Keratinocyte (primary cell): ENCODE measurements at regions not wholly inside any gene's neighbourhood (a gene's known extent, or its start where the extent isn't known, plus 50 kb on each side); places are given as distances from the start of the nearest gene placed in this dataset.

Source experiments
- DNase-seq: peaks from one replicate; pipeline ENCODE4 v3.0.0-alpha.2; 2011; ENCODE audit warnings: low read depth, missing footprints, low spot score
- FAIRE-seq: peaks from 2 replicates; lab custom pipeline; 2011; peaks lifted over from hg19 to GRCh38; lab: Jason Lieb, UNC
- H2AFZ ChIP-seq: 2 replicates; pipeline ENCODE4 v1.6.0; 2012; ENCODE audit warnings: low read length, control low read depth, inconsistent platforms; ENCODE audit not compliant: control insufficient read depth
- H3K27ac ChIP-seq: 2 replicates; pipeline ENCODE4 v1.5.1; 2011; ENCODE audit warnings: low read length; ENCODE audit not compliant: control insufficient read depth, insufficient read depth
- H3K27me3 ChIP-seq: 3 replicates; pipeline ENCODE4 v1.6.0; 2011; ENCODE audit warnings: low read length; ENCODE audit not compliant: control insufficient read depth, insufficient read depth; ENCODE audit errors: extremely low read depth
- H3K36me3 ChIP-seq, 2 experiments: 2 replicates in 1 of 2; 3 replicates in 1 of 2; pipeline ENCODE4 v1.5.1; 2011; ENCODE audit warnings: low read length in 2 of 2, mild to moderate bottlenecking in 1 of 2; ENCODE audit not compliant: control insufficient read depth in 2 of 2, insufficient read depth in 2 of 2; ENCODE audit errors: extremely low read depth in 1 of 2
- H3K4me1 ChIP-seq: 3 replicates; pipeline ENCODE4 v1.5.1; 2011; ENCODE audit warnings: low read length; ENCODE audit not compliant: control insufficient read depth, insufficient read depth; ENCODE audit errors: extremely low read depth
- H3K4me2 ChIP-seq: 3 replicates; pipeline ENCODE4 v1.6.0; 2011; ENCODE audit warnings: low read depth, low read length; ENCODE audit not compliant: control insufficient read depth, insufficient read depth; ENCODE audit errors: extremely low read depth
- H3K4me3 ChIP-seq, 3 experiments: fragments of 200-600 bp in 1 of 3; sonication (generic) in 1 of 3; 2 replicates in 2 of 3; 3 replicates in 1 of 3; pipeline ENCODE4 v1.5.1; 2011 to 2016; ENCODE audit warnings: low read length in 3 of 3, mild to moderate bottlenecking in 3 of 3, control low read depth in 2 of 3, inconsistent platforms in 1 of 3, low read depth in 1 of 3, mixed read lengths in 1 of 3, mixed run types in 1 of 3, moderate library complexity in 1 of 3; ENCODE audit not compliant: control insufficient read depth in 2 of 3, insufficient read depth in 2 of 3; ENCODE audit errors: extremely low read depth in 1 of 3
- H3K79me2 ChIP-seq: 2 replicates; pipeline ENCODE4 v1.6.0; 2012; ENCODE audit warnings: low read length; ENCODE audit not compliant: control insufficient read depth, insufficient read depth
- H3K9ac ChIP-seq: 3 replicates; pipeline ENCODE4 v1.6.0; 2011; ENCODE audit warnings: low read length; ENCODE audit not compliant: control insufficient read depth, insufficient read depth; ENCODE audit errors: extremely low read depth
- H3K9me1 ChIP-seq: 3 replicates; pipeline ENCODE4 v1.6.0; 2011; ENCODE audit warnings: low read length; ENCODE audit not compliant: control insufficient read depth, insufficient read depth; ENCODE audit errors: extremely low read depth
- H3K9me3 ChIP-seq: 2 replicates; pipeline ENCODE4 v1.5.1; 2012; ENCODE audit warnings: low read depth, low read length; ENCODE audit not compliant: control insufficient read depth
- H4K20me1 ChIP-seq: 3 replicates; pipeline ENCODE4 v1.6.0; 2011; ENCODE audit warnings: low read length; ENCODE audit not compliant: control insufficient read depth, insufficient read depth; ENCODE audit errors: extremely low read depth
- EZH2 ChIP-seq: IDR thresholded peaks from one replicate; pipeline ENCODE4 v1.6.1; 2012; ENCODE audit warnings: inconsistent platforms, mild to moderate bottlenecking, low read length, moderate library complexity
- dilution Hi-C: fragments of 300-500 bp; cut with MboI; formaldehyde crosslinking; loops from one replicate; pipeline ENCODE4 v1.7.0; 2020; ENCODE audit warnings: low sequenced_read_pairs; ENCODE audit not compliant: extremely low pct_ligation_motif_present
- TF ChIP-seq, protein P1 (sequence below), 3 experiments: IDR thresholded peaks in 1 of 3; conservative IDR thresholded peaks in 1 of 3; optimal IDR thresholded peaks in 1 of 3; 2 replicates in 2 of 3; 3 replicates in 1 of 3; pipeline versions ENCODE3 to v1.5.1; 2011; ENCODE audit warnings: low read length in 3 of 3, mild to moderate bottlenecking in 3 of 3, moderate library complexity in 2 of 3, control low read depth in 1 of 3, inconsistent platforms in 1 of 3; ENCODE audit not compliant: insufficient read depth in 2 of 3; ENCODE audit errors: extremely low read depth in 1 of 3

DNA sequence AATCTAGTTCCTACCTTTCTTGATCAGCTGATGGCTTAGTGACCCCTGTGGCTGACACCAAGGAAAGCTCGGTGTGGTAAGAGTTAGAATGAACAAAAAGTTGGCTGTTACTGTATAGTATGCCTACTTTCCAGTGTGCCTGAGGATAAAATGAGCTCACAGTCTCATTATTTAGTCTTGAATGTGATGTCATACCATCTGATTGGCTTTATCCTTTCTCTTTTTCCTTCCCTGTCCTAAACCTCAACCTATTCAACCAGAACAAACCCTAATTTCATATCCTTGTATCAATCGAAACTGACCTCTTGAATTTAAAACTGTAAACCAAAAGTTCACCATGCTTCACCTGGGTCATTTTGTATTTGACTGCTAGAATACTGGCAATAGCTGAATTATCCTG is 156.4 kb downstream of the PPARGC1A start:
- Histone ChIP-seq H3K9me3 (no peaks in the 10 kb centered on the region), H3K9ac (no peak overlapping the region), H3K36me3 (no peaks in the 10 kb centered on the region), H3K4me2 (no peak overlapping the region), H2AFZ (no peak overlapping the region), H3K27me3 (no peaks in the 10 kb centered on the region), H3K4me1 (peaks cover 9% of the 10 kb centered on the region), H4K20me1 (no peaks in the 10 kb centered on the region), H3K79me2 (no peaks in the 10 kb centered on the region), H3K27ac (no peak overlapping the region), H3K4me3 (no peak overlapping the region), H3K9me1 (no peaks in the 10 kb centered on the region)
- no peak for TF ChIP-seq EZH2
- FAIRE-seq (no peak), DNase-seq (no peak)
- dilution Hi-C loops = no loop called here

DNA sequence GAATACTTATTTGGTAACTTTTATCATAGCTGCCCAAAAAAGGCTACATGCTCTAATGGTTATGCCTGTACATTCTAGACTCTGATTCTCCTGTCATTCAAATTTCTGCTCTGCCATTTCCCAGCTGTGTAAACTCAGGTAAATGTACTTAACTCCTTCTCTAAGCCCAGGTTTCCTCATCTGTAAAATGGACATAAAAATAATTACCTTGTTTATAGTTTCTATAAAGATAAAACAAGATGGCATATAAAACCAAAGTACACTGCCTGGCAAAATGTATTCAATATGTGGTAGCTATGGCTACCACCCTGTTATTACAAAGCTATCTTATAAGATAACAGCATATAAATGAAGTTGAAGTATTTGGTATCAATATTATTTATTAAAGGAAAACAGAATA is 158.8 kb downstream of the PPARGC1A start:
- Histone ChIP-seq H3K27me3 (no peaks in the 10 kb centered on the region), H3K4me1 (peaks cover 13% of the 10 kb centered on the region), H4K20me1 (no peaks in the 10 kb centered on the region), H3K9ac (no peak overlapping the region), H2AFZ (no peak overlapping the region), H3K4me2 (no peak overlapping the region), H3K27ac (no peak overlapping the region), H3K79me2 (no peaks in the 10 kb centered on the region), H3K9me1 (no peaks in the 10 kb centered on the region), H3K4me3 (no peak overlapping the region), H3K9me3 (no peaks in the 10 kb centered on the region), H3K36me3 (no peaks in the 10 kb centered on the region)
- no peak for FAIRE-seq
- dilution Hi-C loops = no loop called here
- DNase-seq = no peak
- TF ChIP-seq, protein P1, sequence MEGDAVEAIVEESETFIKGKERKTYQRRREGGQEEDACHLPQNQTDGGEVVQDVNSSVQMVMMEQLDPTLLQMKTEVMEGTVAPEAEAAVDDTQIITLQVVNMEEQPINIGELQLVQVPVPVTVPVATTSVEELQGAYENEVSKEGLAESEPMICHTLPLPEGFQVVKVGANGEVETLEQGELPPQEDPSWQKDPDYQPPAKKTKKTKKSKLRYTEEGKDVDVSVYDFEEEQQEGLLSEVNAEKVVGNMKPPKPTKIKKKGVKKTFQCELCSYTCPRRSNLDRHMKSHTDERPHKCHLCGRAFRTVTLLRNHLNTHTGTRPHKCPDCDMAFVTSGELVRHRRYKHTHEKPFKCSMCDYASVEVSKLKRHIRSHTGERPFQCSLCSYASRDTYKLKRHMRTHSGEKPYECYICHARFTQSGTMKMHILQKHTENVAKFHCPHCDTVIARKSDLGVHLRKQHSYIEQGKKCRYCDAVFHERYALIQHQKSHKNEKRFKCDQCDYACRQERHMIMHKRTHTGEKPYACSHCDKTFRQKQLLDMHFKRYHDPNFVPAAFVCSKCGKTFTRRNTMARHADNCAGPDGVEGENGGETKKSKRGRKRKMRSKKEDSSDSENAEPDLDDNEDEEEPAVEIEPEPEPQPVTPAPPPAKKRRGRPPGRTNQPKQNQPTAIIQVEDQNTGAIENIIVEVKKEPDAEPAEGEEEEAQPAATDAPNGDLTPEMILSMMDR (optimal IDR thresholded peaks at IDR 0.05 in 1 of 3, IDR thresholded peaks at IDR 0.05 in 1 of 3, conservative IDR thresholded peaks at IDR 0.05 in 1 of 3; ENCODE audit: extremely low read depth in 1 of 3, insufficient read depth in 2 of 3, low read length in 3 of 3) = no peak
- TF ChIP-seq EZH2 = no peak

DNA sequence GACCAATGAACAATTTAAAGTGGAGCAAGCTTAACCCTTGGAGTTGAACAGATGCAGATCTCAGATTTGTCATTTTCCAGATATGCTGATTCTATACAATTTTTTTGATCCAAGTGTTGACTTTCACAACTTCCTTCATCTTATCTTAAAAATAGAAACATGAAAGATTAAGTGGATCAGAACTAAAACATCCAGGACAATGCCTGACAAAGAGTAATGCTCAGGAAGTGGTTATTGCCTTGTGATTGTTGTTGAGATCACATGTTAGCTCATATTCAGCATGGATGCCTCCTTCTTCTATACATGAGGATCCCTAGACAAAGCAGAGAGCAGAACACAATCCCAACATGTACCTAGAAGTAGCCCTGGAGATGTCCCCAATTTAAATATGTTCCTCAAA is 160.9 kb downstream of the PPARGC1A start:
- H3K36me3 ChIP-seq = no peaks in the 10 kb centered on the region
- H4K20me1 ChIP-seq = no peaks in the 10 kb centered on the region
- H3K27me3 ChIP-seq = no peaks in the 10 kb centered on the region
- dilution Hi-C loops = no loop called here
- H3K4me2 ChIP-seq = peak overlapping the region; percentile 6
- H3K4me1 ChIP-seq = peaks cover 13% of the 10 kb centered on the region
- FAIRE-seq = peak; percentile 91
- H3K4me3 ChIP-seq = no peak overlapping the region
- H3K9me1 ChIP-seq = no peaks in the 10 kb centered on the region
- H2AFZ ChIP-seq = peak overlapping the region; percentile 62
- TF ChIP-seq, protein P1 (optimal IDR thresholded peaks at IDR 0.05 in 1 of 3, IDR thresholded peaks at IDR 0.05 in 1 of 3, conservative IDR thresholded peaks at IDR 0.05 in 1 of 3; ENCODE audit: extremely low read depth in 1 of 3, insufficient read depth in 2 of 3, low read length in 3 of 3) = no peak
- TF ChIP-seq EZH2 = no peak
- no peaks in the 10 kb centered on the region for H3K79me2 ChIP-seq
- no peaks in the 10 kb centered on the region for H3K9me3 ChIP-seq
- no peak for DNase-seq
- no peak overlapping the region for H3K27ac ChIP-seq
- H3K9ac ChIP-seq = no peak overlapping the region
